ENCODE measurements at regions not wholly inside any gene's neighbourhood (a gene's known extent, or its start where the extent isn't known, plus 50 kb on each side); places are given as distances from the start of the nearest gene placed in this dataset.
A peak's percentile ranks its signal among the peaks of the same experiment; 100 is the strongest.

DNA sequence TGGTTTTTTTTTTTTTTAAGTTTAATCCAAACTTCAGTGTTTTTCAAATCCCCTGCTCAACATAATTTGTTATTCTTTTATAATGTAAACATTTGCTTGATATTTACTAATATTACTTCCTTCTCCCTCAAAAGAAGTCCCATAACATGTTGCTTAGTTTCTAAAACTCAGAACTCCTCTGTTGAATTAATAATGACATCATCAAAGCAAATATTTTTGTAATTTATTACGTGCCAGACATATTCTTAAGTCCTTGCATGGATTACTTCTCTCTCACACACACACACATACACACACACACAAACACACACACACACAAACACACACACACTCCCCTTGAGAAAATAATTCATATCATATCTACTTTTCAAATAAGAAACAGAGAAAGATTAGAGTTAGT lies 1432.3 kb upstream of the SPRY2 start:
- no peak overlapping the region for H3K4me2 ChIP-seq (ENCODE audit: control insufficient read depth, insufficient read depth)
- SMC1A ChIA-PET (ENCODE audit: uncharacterized antibody, unreplicated experiment): interaction anchor here (0.6 to 1.1 kb wide), 2 partner anchors 14 to 1485 kb away, joined by 3 read pairs; no protein-coding TSS in a partner anchor
- WGBS (ENCODE audit: insufficient coverage, insufficient replicate concordance, low lambda C conversion rate, missing lambda C conversion rate): 0% methylated on average over 1 of the region's 1 CpG
- no peak overlapping the region for H3K9ac ChIP-seq (ENCODE audit: control insufficient read depth, insufficient read depth, low read length)
- H3K27me3 ChIP-seq (replicated peaks in 1 of 2; ENCODE audit: control insufficient read depth in 2 of 2, insufficient read depth in 2 of 2, low read length in 1 of 2): no peaks in the 10 kb centered on the region
- in situ Hi-C loops (cut with MboI) (no loop called here), intact Hi-C loops (cut with micrococcal nuclease; ENCODE audit: unreplicated experiment) (no loop called here)
- H3K4me3 ChIP-seq: no peak overlapping the region
- ATAC-seq (no peak), DNase-seq (ENCODE audit: low read depth, low spot score) (no peak), FAIRE-seq (no peak)
- H3K4me1 ChIP-seq (ENCODE audit: control insufficient read depth, insufficient read depth, low read length): no peaks in the 10 kb centered on the region
- CTCF ChIA-PET: interaction anchor here (0.6 kb wide), 1 partner anchor 228 kb away, joined by 4 read pairs; no protein-coding TSS in a partner anchor
- RAD21 ChIA-PET (ENCODE audit: unreplicated experiment): interaction anchor here (0.5 to 1.4 kb wide), 2 partner anchors 102 to 133 kb away, joined by 3 read pairs; no protein-coding TSS in a partner anchor
- BruUV-seq (replicated peaks): no TSS peak
- peak; percentile 77 for TF ChIP-seq ATF7 (IDR thresholded peaks at IDR 0.05; ENCODE audit: low read depth)
- TF ChIP-seq CREB1 (IDR thresholded peaks at IDR 0.05; ENCODE audit: low read depth): no peak
- H3K27ac ChIP-seq (ENCODE audit: control insufficient read depth, insufficient read depth): no peak overlapping the region
- no peaks in the 10 kb centered on the region for H4K20me1 ChIP-seq (ENCODE audit: control insufficient read depth, insufficient read depth)
- H2AFZ ChIP-seq (ENCODE audit: control insufficient read depth, low read depth, low read length): no peak overlapping the region
- H3K79me2 ChIP-seq (ENCODE audit: control insufficient read depth, insufficient read depth, low read length): no peaks in the 10 kb centered on the region
- no peaks in the 10 kb centered on the region for H3K36me3 ChIP-seq (ENCODE audit: control insufficient read depth in 2 of 2, insufficient read depth in 2 of 2, low read length in 1 of 2)
- H3K9me3 ChIP-seq (replicated peaks; ENCODE audit: control insufficient read depth, insufficient read depth, low read length): no peaks in the 10 kb centered on the region
- POLR2A ChIA-PET: no interaction called here

- ChIA-PET POLR2A (no interaction called here), RAD21 (ENCODE audit: unreplicated experiment) (interaction anchor here (1.4 kb wide), 1 partner anchor 132 kb away, joined by 3 read pairs; no protein-coding TSS in a partner anchor), CTCF (interaction anchor here (0.6 to 1.2 kb wide), 2 partner anchors 132 to 254 kb away, joined by 3 read pairs; no protein-coding TSS in a partner anchor), SMC1A (ENCODE audit: uncharacterized antibody, unreplicated experiment) (interaction anchor here (0.7 to 1.9 kb wide), 3 partner anchors 9 to 206 kb away, joined by 3 to 7 read pairs (median 3); no protein-coding TSS in a partner anchor)
- ATAC-seq (no peak), DNase-seq (ENCODE audit: low read depth, low spot score) (no peak), FAIRE-seq (no peak)
- in situ Hi-C loops (cut with MboI): no loop called here
- Histone ChIP-seq H3K4me2 (ENCODE audit: control insufficient read depth, insufficient read depth) (no peak overlapping the region), H3K36me3 (ENCODE audit: control insufficient read depth in 2 of 2, insufficient read depth in 2 of 2, low read length in 1 of 2) (no peaks in the 10 kb centered on the region), H3K4me3 (no peak overlapping the region), H3K27ac (ENCODE audit: control insufficient read depth, insufficient read depth) (no peak overlapping the region), H3K4me1 (ENCODE audit: control insufficient read depth, insufficient read depth, low read length) (no peaks in the 10 kb centered on the region), H3K9me3 (replicated peaks; ENCODE audit: control insufficient read depth, insufficient read depth, low read length) (no peaks in the 10 kb centered on the region), H2AFZ (ENCODE audit: control insufficient read depth, low read depth, low read length) (no peak overlapping the region), H3K27me3 (replicated peaks in 1 of 2; ENCODE audit: control insufficient read depth in 2 of 2, insufficient read depth in 2 of 2, low read length in 1 of 2) (no peaks in the 10 kb centered on the region), H3K79me2 (ENCODE audit: control insufficient read depth, insufficient read depth, low read length) (no peaks in the 10 kb centered on the region), H4K20me1 (ENCODE audit: control insufficient read depth, insufficient read depth) (no peaks in the 10 kb centered on the region), H3K9ac (ENCODE audit: control insufficient read depth, insufficient read depth, low read length) (no peak overlapping the region)
- WGBS (ENCODE audit: insufficient coverage, insufficient replicate concordance, low lambda C conversion rate, missing lambda C conversion rate): 2% methylated on average over 2 of the region's 2 CpGs
- intact Hi-C loops (cut with micrococcal nuclease; ENCODE audit: unreplicated experiment): no loop called here
- TF ChIP-seq POU2F2 (IDR thresholded peaks at IDR 0.05; ENCODE audit: borderline replicate concordance, low read depth, low read length): no peak
- TF ChIP-seq ESRRA (IDR thresholded peaks at IDR 0.05; ENCODE audit: low read length): no peak
- TF ChIP-seq, protein P1, sequence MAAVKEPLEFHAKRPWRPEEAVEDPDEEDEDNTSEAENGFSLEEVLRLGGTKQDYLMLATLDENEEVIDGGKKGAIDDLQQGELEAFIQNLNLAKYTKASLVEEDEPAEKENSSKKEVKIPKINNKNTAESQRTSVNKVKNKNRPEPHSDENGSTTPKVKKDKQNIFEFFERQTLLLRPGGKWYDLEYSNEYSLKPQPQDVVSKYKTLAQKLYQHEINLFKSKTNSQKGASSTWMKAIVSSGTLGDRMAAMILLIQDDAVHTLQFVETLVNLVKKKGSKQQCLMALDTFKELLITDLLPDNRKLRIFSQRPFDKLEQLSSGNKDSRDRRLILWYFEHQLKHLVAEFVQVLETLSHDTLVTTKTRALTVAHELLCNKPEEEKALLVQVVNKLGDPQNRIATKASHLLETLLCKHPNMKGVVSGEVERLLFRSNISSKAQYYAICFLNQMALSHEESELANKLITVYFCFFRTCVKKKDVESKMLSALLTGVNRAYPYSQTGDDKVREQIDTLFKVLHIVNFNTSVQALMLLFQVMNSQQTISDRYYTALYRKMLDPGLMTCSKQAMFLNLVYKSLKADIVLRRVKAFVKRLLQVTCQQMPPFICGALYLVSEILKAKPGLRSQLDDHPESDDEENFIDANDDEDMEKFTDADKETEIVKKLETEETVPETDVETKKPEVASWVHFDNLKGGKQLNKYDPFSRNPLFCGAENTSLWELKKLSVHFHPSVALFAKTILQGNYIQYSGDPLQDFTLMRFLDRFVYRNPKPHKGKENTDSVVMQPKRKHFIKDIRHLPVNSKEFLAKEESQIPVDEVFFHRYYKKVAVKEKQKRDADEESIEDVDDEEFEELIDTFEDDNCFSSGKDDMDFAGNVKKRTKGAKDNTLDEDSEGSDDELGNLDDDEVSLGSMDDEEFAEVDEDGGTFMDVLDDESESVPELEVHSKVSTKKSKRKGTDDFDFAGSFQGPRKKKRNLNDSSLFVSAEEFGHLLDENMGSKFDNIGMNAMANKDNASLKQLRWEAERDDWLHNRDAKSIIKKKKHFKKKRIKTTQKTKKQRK (IDR thresholded peaks at IDR 0.05; ENCODE audit: low read depth, low read length): no peak
- TF ChIP-seq FOXK2 (IDR thresholded peaks at IDR 0.05): no peak
- no TSS peak for BruUV-seq (replicated peaks)
Observed at GRCh38 chr13:81771951-81772350, 1431.0 kb upstream of the SPRY2 start.

Data from GM12878 (cell line).